ENCODE measurements at regions not wholly inside any gene's neighbourhood (a gene's known extent, or its start where the extent isn't known, plus 50 kb on each side); places are given as distances from the start of the nearest gene placed in this dataset.
"Not testable (repeated sequence)": the region's sequence is repeated elsewhere in the genome, so short reads cannot be mapped to it uniquely, and the experiment has no call there.

DNA sequence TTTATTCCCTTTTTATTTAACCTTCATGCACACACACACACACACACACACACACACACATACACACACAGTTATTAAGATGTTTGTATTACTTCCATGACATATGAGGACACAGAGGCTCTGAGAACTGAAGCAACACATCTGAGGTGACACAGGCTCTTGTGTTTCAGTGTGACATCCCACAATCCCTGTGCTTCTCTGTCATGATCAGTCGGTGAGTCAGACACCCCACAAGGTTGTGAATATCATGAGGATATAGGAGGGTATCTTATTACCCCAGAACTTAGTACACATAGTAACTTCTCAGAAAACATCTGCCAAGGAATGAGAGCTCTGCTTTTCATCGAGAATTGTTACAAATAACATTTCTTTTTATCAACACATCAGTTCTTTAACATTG is 459.3 kb downstream of the PLPP3 start:
- peak; percentile 6 for DNase-seq (ENCODE audit: low spot score)

GRCh38 chr1:56118676-56119075 is 460.7 kb downstream of the PLPP3 start:
- not testable (repeated sequence) for DNase-seq (ENCODE audit: low spot score)

GRCh38 chr1:56115701-56116100 is 463.7 kb downstream of the PLPP3 start:
- no peak for DNase-seq (ENCODE audit: low spot score)

GRCh38 chr1:56113679-56114078 is 465.7 kb downstream of the PLPP3 start:
- DNase-seq (ENCODE audit: low spot score) = no peak

- DNase-seq (ENCODE audit: low spot score) = no peak
Measured at GRCh38 chr1:56107275-56107638, 472.1 kb downstream of the PLPP3 start.

DNA sequence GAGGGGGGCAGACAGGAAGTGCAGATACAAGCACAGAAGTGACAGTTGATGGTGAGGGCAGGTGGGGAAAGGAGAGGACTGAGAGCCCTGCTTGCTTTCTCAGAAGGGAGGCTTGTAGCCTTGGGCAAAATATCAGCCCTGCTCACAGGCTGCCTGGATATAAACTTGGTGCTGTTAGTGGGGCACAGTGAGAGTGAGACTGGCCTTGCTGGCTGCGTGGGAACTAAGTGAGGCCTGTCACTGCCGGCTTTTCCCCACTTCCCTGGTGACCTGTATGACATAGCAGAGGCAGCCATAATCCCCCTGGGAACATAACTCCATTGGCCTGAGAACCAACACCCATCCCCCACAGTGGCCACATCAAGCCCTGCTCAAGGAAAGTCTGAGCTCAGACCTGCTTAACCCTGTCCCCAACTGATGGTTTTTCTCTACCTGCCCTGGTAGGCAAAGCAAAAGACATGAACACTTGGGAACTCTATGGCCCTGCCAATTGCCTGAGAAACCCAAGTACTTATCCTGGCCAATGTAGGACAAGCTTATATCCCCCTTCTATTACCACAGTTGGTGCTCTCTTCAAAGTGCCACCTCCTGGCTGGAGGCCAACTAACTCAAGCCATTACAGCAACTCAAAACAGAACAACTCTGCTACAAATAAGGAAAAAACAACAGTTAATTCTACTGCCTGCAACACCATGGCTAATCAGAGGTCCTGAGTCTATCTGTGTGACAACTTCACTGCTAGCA is 472.7 kb downstream of the PLPP3 start:
- DNase-seq (ENCODE audit: low spot score) = no peak

GRCh38 chr1:56105397-56105796 is 474.0 kb downstream of the PLPP3 start:
- DNase-seq (ENCODE audit: low spot score) = no peak

DNA sequence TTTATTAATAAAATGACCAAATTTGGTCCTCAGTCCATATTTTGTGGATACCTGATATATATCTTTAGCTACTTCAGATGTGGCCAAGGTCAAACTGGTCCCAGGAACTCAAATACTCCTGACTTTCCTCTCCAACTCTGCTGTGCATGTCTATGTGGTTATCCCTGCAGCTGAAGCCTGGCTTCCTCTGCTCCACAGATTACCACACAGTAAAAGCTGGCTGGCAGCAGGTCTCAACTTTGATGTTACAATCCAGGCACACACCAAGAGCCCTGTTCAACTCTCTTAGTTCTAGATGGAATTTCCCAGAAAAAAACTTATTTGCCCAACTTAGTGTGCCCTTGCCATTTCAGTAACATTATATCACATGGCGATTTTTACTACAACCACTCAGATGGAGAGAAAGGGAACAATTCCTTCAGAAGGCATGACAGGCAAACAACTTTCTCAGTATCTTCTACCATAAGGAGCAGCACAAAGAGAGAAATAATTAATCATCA is 479.5 kb downstream of the PLPP3 start:
- DNase-seq (ENCODE audit: low spot score) = no peak

DNA sequence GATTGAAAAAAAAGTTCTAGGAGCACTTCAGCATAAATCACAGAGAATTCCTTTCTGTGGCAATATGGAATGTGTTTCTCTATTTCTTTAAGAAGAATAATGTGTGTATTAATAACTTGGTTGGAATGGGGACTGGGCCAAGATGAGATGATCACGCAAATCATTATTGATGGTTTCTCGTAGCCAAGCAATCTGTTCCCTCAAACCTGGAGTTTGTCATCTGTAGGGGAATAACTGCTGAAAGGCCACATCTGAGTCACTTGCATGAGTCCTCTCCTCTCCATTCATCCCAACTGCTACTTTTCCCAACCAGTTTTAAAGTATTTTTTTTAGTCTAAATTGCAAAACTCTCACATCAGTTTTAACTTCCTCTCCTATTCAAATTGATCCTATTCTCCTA is 480.4 kb downstream of the PLPP3 start:
- DNase-seq (ENCODE audit: low spot score) = no peak

DNA sequence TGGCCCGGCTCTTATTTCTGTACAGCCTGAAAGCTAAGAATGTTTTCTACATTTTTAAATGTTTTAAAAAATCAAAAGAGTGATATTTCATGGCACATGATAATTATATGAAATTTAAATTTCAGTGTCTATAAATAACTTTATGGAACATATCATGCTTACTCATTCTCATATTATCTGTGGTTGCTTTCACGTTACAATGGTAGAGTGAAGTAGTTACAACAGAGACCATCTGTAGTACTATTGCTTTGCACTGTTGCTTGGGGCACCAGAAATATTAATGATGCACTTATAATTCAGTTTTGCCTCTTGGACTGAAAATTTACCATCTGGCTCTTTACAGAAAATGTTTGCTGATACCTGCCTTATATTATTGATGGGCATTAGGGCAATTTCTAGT is 481.6 kb downstream of the PLPP3 start:
- DNase-seq (ENCODE audit: low spot score) = no peak

GRCh38 chr1:56095696-56096665 is 483.4 kb downstream of the PLPP3 start:
- DNase-seq (ENCODE audit: low spot score) = no peak

DNA sequence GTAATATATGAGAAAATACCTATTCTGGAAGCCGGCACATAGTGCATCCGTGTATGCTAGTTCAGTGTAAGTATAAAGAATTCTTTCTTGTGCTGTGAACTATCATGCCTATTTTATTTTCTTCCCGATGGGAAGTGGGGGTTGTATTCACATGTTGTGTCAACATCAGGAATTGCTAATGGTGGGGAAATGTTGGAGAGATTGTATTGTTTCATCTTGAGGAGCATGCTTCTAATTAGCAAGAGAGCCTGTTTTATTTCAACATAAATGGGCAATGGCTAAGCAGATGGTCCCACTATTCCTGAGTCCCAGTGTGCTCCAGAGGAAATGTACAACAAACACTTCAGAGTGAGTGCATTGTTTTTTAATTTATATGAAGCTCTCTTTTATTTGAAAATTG is 485.2 kb downstream of the PLPP3 start:
- no peak for DNase-seq (ENCODE audit: low spot score)

DNA sequence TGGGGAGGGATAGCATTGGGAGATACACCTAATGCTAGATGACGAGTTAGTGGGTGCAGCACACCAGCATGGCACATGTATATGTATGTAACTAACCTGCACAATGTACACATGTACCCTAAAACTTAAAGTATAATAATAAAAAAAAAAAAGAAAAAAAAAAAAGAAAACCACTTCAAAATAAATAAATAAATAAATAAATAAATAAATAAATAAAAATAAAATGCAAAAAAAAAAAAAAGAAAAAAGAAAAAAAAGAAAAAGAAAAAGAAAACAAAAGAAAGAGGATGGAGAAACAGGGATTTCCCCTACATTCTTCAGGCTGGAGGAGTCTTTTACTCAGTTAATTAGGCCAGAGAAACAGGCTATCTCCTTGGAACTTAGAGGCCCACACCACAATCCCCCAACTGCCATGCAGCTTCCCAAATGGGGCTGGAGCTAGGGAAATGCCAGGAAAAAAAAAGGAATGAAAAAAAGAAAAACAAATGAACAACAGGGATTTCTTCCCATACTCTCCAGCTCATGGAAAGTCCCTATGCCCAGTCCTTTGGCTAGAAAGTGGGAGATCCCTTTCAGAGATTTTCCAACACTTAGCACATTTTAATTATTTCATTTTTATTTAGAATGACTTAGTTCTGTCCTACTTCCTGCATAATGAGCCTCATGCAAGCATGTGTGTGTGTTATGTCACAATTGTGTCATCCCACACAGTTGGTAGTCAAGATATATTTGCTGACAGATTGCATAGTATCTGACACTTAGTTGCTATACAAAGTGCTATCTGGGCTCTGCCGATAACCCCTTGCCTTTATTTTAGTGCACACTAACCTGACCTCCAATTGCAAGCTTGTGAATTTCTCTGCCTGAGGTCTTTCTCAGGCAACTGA is 486.4 kb downstream of the PLPP3 start:
- DNase-seq (ENCODE audit: low spot score) = no peak

- DNase-seq (ENCODE audit: low spot score) = not testable (repeated sequence)
Measured at GRCh38 chr1:56089826-56090225, 489.5 kb downstream of the PLPP3 start.

DNA sequence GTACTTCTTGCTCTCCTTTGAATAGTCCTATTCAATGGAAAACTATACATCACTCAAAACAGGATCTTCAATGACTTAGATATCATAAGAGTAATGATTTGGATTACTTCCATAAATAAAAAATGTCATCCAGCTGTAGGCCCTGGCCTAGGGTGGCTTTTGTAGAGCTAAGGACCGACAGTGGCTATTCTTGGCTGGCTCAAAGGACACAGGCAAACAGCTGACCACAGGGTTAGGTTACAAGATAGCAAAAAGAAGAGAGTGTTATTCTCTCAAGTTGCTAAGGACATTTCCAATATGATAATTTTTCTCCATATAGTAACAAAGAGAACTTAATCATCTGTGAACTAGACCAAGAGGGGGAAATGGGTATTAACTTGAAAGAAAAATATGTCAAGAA is 495.1 kb downstream of the PLPP3 start:
- DNase-seq (ENCODE audit: low spot score) = no peak

DNA sequence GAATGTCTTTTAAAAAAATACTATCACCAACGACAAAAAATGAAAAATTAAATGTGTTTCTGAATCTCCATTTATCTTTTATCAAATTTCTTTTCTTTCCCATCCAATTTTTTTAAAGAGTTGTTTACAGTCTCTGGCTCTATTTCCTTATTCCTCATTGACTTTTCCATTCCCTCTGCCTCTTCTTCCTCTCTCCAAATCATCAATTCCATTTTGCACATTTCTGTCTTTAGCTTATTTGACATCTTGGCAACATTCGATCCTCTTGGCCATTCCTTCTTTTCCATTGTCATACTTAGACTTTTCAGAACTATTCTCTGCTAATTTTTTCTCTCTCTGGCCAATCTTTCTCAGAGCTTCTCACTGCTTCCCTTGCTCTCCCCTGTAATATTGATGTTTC is 497.6 kb downstream of the PLPP3 start:
- DNase-seq (ENCODE audit: low spot score) = no peak

DNA sequence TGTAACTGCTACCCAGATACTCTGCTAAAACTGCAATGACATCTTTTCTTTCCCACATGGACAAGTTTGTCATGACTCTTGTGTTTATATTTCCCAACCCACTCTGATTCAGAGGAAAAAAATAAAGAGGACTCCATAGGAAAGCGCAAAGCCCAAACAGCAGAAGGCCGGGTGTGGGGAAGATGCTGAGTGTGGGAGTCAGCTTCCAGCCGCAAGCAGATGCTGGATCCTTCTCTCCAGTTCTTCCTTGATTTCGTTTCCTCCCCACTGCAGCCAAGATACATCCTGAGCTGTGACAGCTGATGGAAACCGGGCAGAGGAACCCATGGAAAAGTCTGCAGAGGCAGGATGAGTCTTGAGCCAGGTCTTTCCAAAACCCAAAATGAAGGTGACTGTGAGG is 498.2 kb downstream of the PLPP3 start:
- DNase-seq (ENCODE audit: low spot score) = no peak

- DNase-seq (ENCODE audit: low spot score) = no peak
Measured at GRCh38 chr1:56080123-56080522, 499.2 kb downstream of the PLPP3 start.

- no peak for DNase-seq (ENCODE audit: low spot score)
Measured at GRCh38 chr1:56079391-56079790, 500.0 kb downstream of the PLPP3 start.

DNA sequence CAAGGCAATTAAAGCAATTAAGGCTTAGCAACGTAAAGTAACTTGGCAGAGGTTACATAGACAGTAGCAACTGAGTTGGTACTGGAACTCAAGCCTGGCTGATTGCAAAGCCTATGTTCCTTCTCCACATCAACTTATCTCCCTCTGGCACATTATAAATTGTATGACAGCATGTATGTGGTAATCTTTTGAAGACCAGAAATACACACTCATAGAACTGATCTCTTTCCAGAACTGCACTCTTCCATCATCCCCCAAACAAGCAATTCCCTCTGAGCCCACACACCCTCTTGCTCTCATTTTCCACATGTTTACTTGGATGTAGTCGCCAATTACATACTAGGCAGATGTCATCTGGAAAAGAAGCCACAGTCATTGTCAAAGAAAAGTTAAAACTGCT is 502.2 kb downstream of the PLPP3 start:
- DNase-seq (ENCODE audit: low spot score) = no peak

- no peak for DNase-seq (ENCODE audit: low spot score)
Measured at GRCh38 chr1:56074007-56074651, 505.2 kb downstream of the PLPP3 start.

- DNase-seq (ENCODE audit: low spot score) = no peak
Measured at GRCh38 chr1:56073614-56074006, 505.8 kb downstream of the PLPP3 start.
